OCI-LY3 (cell line): ENCODE measurements at regions not wholly inside any gene's neighbourhood (a gene's known extent, or its start where the extent isn't known, plus 50 kb on each side); places are given as distances from the start of the nearest gene placed in this dataset.

ENCODE experiments used
- H2AFZ ChIP-seq: fragments of 200-600, 300-600 bp; shearing (Covaris generic); 2 replicates; pipeline ENCODE4 v1.6.0; 2014; ENCODE audit warnings: antibody characterized with exemption, low read depth, low read length
- H3K27ac ChIP-seq: fragments of 200-600, 300-600 bp; sonication (generic); 2 replicates; pipeline ENCODE4 v1.5.1; 2014; ENCODE audit warnings: mild to moderate bottlenecking, low read length, moderate library complexity, mixed read lengths
- H3K27me3 ChIP-seq: fragments of 200-600, 300-600 bp; sonication (generic); 2 replicates; pipeline ENCODE4 v1.6.1; 2014; ENCODE audit warnings: low read depth, low read length, mixed read lengths
- H3K36me3 ChIP-seq: fragments of 200-600, 300-600 bp; sonication (generic); replicated peaks from 2 replicates; pipeline ENCODE3; 2014; ENCODE audit warnings: low read depth, low read length, mixed read lengths
- H3K4me1 ChIP-seq: fragments of 300-600, 200-600 bp; sonication (generic); 2 replicates; pipeline ENCODE4 v1.6.1; 2014; ENCODE audit warnings: low read length, mixed read lengths
- H3K4me2 ChIP-seq: fragments of 200-600, 300-600 bp; sonication (generic); 2 replicates; pipeline ENCODE4 v1.6.1; 2014; ENCODE audit warnings: low read length, mixed read lengths
- H3K4me3 ChIP-seq: fragments of 300-600, 200-600 bp; sonication (generic); 2 replicates; pipeline ENCODE4 v1.5.1; 2014; ENCODE audit warnings: antibody characterized with exemption, mild to moderate bottlenecking, low read length, moderate library complexity
- H3K79me2 ChIP-seq: fragments of 300-600, 200-600 bp; shearing (Covaris generic); 2 replicates; pipeline ENCODE4 v1.6.1; 2014; ENCODE audit warnings: mild to moderate bottlenecking, low read length, mixed read lengths
- H3K9ac ChIP-seq: fragments of 300-600, 200-600 bp; shearing (Covaris generic); 2 replicates; pipeline ENCODE4 v1.6.0; 2014; ENCODE audit warnings: mild to moderate bottlenecking, low read length, moderate library complexity
- H3K9me3 ChIP-seq: fragments of 200-600, 300-600 bp; shearing (Covaris generic); 2 replicates; pipeline ENCODE4 v1.6.1; 2014; ENCODE audit warnings: low read length, mixed read lengths; ENCODE audit not compliant: insufficient read depth
- H4K20me1 ChIP-seq: fragments of 200-600, 300-600 bp; sonication (generic); 2 replicates; pipeline ENCODE4 v1.6.1; 2016; ENCODE audit warnings: low read length, mixed read lengths; ENCODE audit not compliant: insufficient read depth
- EZH2phosphoT487 ChIP-seq: fragments of 200-600 bp; shearing (Covaris generic); IDR thresholded peaks from 2 replicates; pipeline ENCODE4 v1.6.1; 2018; ENCODE audit warnings: antibody characterized with exemption, mixed run types, low read depth
- TF ChIP-seq, protein P1 (sequence below): fragments of 200-600, 300-600 bp; sonication (generic); IDR thresholded peaks from 2 replicates; pipeline ENCODE4 v1.5.1; 2014; ENCODE audit warnings: antibody characterized with exemption, low read length, low read depth

DNA sequence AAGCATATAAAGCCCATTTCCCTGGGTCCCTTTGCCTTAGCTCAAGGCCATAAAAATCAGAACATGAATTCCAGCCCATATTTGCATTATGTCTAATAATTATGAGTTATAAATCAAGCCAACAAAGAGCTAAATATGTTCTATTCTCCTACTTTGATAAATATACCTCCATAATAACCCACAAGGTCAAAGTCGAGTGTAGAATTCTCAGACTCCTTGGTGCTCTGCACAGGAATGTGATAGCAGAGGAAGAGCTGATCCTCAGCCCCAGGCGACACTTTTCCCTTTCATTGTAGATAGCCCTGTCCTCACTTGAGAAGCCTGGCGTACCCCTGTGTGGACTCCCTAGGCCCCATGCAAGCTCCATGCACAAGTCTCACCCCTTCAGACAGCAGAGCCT is 85.6 kb downstream of the CASP3 start:
- Histone ChIP-seq H3K36me3 (no peaks in the 10 kb centered on the region), H3K27ac (no peak overlapping the region), H3K4me1 (peaks cover 3% of the 10 kb centered on the region; the same call in 1 of the 2 replicates), H3K9ac (no peak overlapping the region), H4K20me1 (no peaks in the 10 kb centered on the region), H2AFZ (no peak overlapping the region), H3K4me2 (no peak overlapping the region), H3K4me3 (no peak overlapping the region), H3K9me3 (no peaks in the 10 kb centered on the region), H3K27me3 (no peaks in the 10 kb centered on the region), H3K79me2 (no peaks in the 10 kb centered on the region)
- TF ChIP-seq EZH2phosphoT487, result no peak
- TF ChIP-seq, protein P1, sequence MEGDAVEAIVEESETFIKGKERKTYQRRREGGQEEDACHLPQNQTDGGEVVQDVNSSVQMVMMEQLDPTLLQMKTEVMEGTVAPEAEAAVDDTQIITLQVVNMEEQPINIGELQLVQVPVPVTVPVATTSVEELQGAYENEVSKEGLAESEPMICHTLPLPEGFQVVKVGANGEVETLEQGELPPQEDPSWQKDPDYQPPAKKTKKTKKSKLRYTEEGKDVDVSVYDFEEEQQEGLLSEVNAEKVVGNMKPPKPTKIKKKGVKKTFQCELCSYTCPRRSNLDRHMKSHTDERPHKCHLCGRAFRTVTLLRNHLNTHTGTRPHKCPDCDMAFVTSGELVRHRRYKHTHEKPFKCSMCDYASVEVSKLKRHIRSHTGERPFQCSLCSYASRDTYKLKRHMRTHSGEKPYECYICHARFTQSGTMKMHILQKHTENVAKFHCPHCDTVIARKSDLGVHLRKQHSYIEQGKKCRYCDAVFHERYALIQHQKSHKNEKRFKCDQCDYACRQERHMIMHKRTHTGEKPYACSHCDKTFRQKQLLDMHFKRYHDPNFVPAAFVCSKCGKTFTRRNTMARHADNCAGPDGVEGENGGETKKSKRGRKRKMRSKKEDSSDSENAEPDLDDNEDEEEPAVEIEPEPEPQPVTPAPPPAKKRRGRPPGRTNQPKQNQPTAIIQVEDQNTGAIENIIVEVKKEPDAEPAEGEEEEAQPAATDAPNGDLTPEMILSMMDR, result no peak

DNA sequence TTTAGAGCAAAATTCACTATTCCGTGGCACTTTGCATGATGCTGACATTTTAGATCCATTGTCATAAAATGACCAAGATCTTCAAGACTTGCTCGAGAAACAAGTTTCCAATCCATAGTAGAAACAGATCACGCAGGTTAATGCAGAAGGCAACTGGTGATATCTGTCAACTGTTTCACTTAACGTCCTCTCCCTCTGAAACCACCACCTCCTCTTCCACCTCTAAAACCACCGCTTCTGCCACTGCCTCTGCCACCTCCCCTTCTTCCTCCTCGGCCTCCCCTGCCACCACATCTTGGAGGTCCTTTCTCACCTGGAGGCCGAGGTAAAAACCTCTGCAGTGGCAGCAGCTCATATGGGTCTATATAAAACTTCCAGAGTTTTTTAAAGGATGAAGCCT is 84.6 kb upstream of the IRF2 start:
- Histone ChIP-seq H3K27ac (no peak overlapping the region), H3K27me3 (no peaks in the 10 kb centered on the region), H4K20me1 (no peaks in the 10 kb centered on the region), H3K4me3 (no peak overlapping the region), H3K9ac (no peak overlapping the region), H3K4me1 (no peaks in the 10 kb centered on the region), H3K4me2 (no peak overlapping the region), H3K79me2 (no peaks in the 10 kb centered on the region), H2AFZ (no peak overlapping the region), H3K36me3 (no peaks in the 10 kb centered on the region), H3K9me3 (no peaks in the 10 kb centered on the region)
- TF ChIP-seq, protein P1, result no peak
- TF ChIP-seq EZH2phosphoT487, result no peak

DNA sequence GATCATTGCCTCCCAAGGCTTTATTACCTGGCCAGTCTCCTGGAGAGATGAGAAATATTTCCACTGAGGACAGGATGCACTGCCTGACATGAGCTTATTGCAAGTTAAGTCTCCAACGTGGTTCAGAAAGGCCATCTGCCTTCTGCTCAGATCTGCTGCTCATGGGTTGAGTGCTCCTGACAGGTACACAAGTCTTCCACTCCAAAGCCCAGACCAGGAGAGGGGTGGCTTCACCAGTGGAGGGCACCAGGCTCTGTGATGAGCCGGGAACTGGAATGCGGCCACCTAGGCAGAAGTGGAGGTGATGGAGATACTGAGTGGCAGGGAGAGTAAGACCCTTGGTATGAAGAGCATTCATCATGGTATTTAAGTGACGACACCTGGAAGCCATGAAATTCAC is 79.5 kb upstream of the IRF2 start:
- H3K27ac ChIP-seq, result no peak overlapping the region
- no peak overlapping the region for H3K4me3 ChIP-seq
- no peaks in the 10 kb centered on the region for H4K20me1 ChIP-seq
- H3K27me3 ChIP-seq, result no peaks in the 10 kb centered on the region
- no peak overlapping the region for H2AFZ ChIP-seq
- no peaks in the 10 kb centered on the region for H3K4me1 ChIP-seq
- H3K36me3 ChIP-seq, result no peaks in the 10 kb centered on the region
- no peak overlapping the region for H3K4me2 ChIP-seq
- no peak overlapping the region for H3K9ac ChIP-seq
- TF ChIP-seq EZH2phosphoT487, result no peak
- TF ChIP-seq, protein P1, result no peak
- H3K9me3 ChIP-seq, result no peaks in the 10 kb centered on the region
- no peaks in the 10 kb centered on the region for H3K79me2 ChIP-seq

DNA sequence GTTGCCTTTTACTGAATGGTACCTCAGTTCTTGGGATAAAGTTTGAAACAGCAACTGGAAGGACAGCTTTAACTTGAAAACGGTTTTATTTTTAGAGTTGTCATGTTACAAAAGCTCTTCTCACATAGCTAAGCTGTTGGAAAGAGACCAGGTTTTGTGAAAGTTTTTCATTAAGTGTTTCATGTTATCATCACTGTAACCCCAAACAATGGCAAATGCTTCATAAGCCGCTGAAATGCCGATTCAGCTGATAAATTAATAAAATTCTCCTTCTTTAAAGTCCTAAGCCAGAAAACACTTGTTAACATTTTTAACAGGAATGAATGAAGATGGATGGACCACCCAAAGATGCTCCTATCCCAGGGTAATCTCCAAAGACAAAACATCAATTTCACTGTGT is 76.1 kb upstream of the IRF2 start:
- H2AFZ ChIP-seq, result no peak overlapping the region
- H3K4me2 ChIP-seq, result no peak overlapping the region
- no peak overlapping the region for H3K4me3 ChIP-seq
- H3K4me1 ChIP-seq, result no peaks in the 10 kb centered on the region
- H4K20me1 ChIP-seq, result no peaks in the 10 kb centered on the region
- H3K27ac ChIP-seq, result no peak overlapping the region
- no peaks in the 10 kb centered on the region for H3K79me2 ChIP-seq
- H3K36me3 ChIP-seq, result no peaks in the 10 kb centered on the region
- TF ChIP-seq EZH2phosphoT487, result no peak
- TF ChIP-seq, protein P1, result no peak
- H3K9me3 ChIP-seq, result no peaks in the 10 kb centered on the region
- H3K27me3 ChIP-seq, result no peaks in the 10 kb centered on the region
- H3K9ac ChIP-seq, result no peak overlapping the region
